SU-DHL-6 (cell line): ENCODE measurements at regions not wholly inside any gene's neighbourhood (a gene's known extent, or its start where the extent isn't known, plus 50 kb on each side); places are given as distances from the start of the nearest gene placed in this dataset.

ENCODE experiments used
- H2AFZ ChIP-seq: fragments of 200-600 bp; sonication (generic); 2 replicates; pipeline ENCODE4 v1.6.1; 2014; ENCODE audit warnings: low read depth, mild to moderate bottlenecking, moderate library complexity, mixed read lengths, antibody characterized with exemption, low read length; ENCODE audit not compliant: severe bottlenecking
- H3F3A ChIP-seq: fragments of 200-600 bp; shearing (Covaris generic); 2 replicates; pipeline ENCODE4 v1.6.0; 2016; ENCODE audit warnings: antibody characterized with exemption, mild to moderate bottlenecking; ENCODE audit not compliant: insufficient read depth
- H3K27ac ChIP-seq: fragments of 200-600 bp; sonication (generic); 2 replicates; pipeline ENCODE4 v1.5.1; 2016; ENCODE audit warnings: low read depth, mild to moderate bottlenecking, low read length, moderate library complexity, mixed read lengths
- H3K27me3 ChIP-seq: fragments of 200-600 bp; sonication (generic), shearing (Covaris generic); 2 replicates; pipeline ENCODE4 v1.6.0; 2014; ENCODE audit warnings: mild to moderate bottlenecking, low read length
- H3K36me3 ChIP-seq: fragments of 200-600 bp; sonication (generic); 2 replicates; pipeline ENCODE4 v1.6.1; 2014; ENCODE audit warnings: mild to moderate bottlenecking, low read length, mixed read lengths
- H3K4me2 ChIP-seq: fragments of 300-600, 200-600 bp; shearing (Covaris generic), sonication (generic); 2 replicates; pipeline ENCODE4 v1.6.0; 2014; ENCODE audit warnings: low read length, low read depth, mild to moderate bottlenecking; ENCODE audit not compliant: poor library complexity, severe bottlenecking
- H3K4me3 ChIP-seq: fragments of 200-600 bp; sonication (generic); 2 replicates; pipeline ENCODE4 v1.5.1; 2014; ENCODE audit warnings: antibody characterized with exemption, low read length, mild to moderate bottlenecking, mixed read lengths; ENCODE audit not compliant: insufficient read depth, poor library complexity, severe bottlenecking
- H3K79me2 ChIP-seq: fragments of 200-600 bp; sonication (generic); 2 replicates; pipeline ENCODE4 v1.6.1; 2014; ENCODE audit warnings: mild to moderate bottlenecking, low read length, moderate library complexity; ENCODE audit not compliant: insufficient read depth
- H3K9ac ChIP-seq: fragments of 200-600 bp; sonication (generic); 2 replicates; pipeline ENCODE4 v1.7.0; 2014; ENCODE audit warnings: mild to moderate bottlenecking, low read length
- H3K9me2 ChIP-seq: fragments of 200-600 bp; sonication (generic); replicated peaks from 2 replicates; pipeline ENCODE4 v1.6.1; 2014; ENCODE audit warnings: low read length; ENCODE audit not compliant: insufficient read depth
- H3K9me3 ChIP-seq: fragments of 200-600 bp; sonication (generic); 2 replicates; pipeline ENCODE4 v1.6.1; 2014; ENCODE audit warnings: low read length, mixed read lengths; ENCODE audit not compliant: insufficient read depth
- H4K20me1 ChIP-seq: fragments of 200-600 bp; sonication (generic); 2 replicates; pipeline ENCODE4 v1.6.1; 2014; ENCODE audit warnings: low read depth, mild to moderate bottlenecking, antibody characterized with exemption, low read length, moderate library complexity, mixed read lengths
- CTCF ChIP-seq: fragments of 200-600 bp; sonication (generic); IDR thresholded peaks from one replicate; pipeline ENCODE4 v1.5.1; 2017; ENCODE audit warnings: antibody characterized with exemption, mild to moderate bottlenecking, low read length, moderate library complexity; ENCODE audit not compliant: insufficient read depth, poor library complexity, severe bottlenecking
- EZH2phosphoT487 ChIP-seq: fragments of 200-600 bp; sonication (generic), shearing (Covaris generic); conservative IDR thresholded peaks from 2 replicates; pipeline ENCODE4 v1.6.1; 2018; ENCODE audit warnings: mild to moderate bottlenecking, antibody characterized with exemption, low read length, moderate library complexity, mixed read lengths

- TF ChIP-seq CTCF (no peak), EZH2phosphoT487 (no peak)
- H3K4me3 ChIP-seq: no peak overlapping the region
- no peaks in the 10 kb centered on the region for H3K9me2 ChIP-seq
- no peak overlapping the region for H3K9ac ChIP-seq
- H3K4me2 ChIP-seq: no peak overlapping the region
- no peak overlapping the region for H2AFZ ChIP-seq
- no peaks in the 10 kb centered on the region for H3K36me3 ChIP-seq
- no peak overlapping the region for H3K27ac ChIP-seq
- no peaks in the 10 kb centered on the region for H3K79me2 ChIP-seq
- H4K20me1 ChIP-seq: no peaks in the 10 kb centered on the region
- no peaks in the 10 kb centered on the region for H3K27me3 ChIP-seq
- no peaks in the 10 kb centered on the region for H3K9me3 ChIP-seq
- no peaks in the 10 kb centered on the region for H3F3A ChIP-seq
Observed at GRCh38 chr9:29160763-29161353, 1587.6 kb upstream of the C9orf72 start.

GRCh38 chr9:29174136-29174535 lies 1600.9 kb upstream of the C9orf72 start:
- Histone ChIP-seq H4K20me1 (no peaks in the 10 kb centered on the region), H3F3A (no peaks in the 10 kb centered on the region), H3K79me2 (no peaks in the 10 kb centered on the region), H3K27me3 (no peaks in the 10 kb centered on the region), H3K9me3 (no peaks in the 10 kb centered on the region), H3K4me2 (no peak overlapping the region), H3K4me3 (no peak overlapping the region), H2AFZ (no peak overlapping the region), H3K9ac (no peak overlapping the region), H3K27ac (no peak overlapping the region), H3K36me3 (no peaks in the 10 kb centered on the region), H3K9me2 (no peaks in the 10 kb centered on the region)
- TF ChIP-seq EZH2phosphoT487: no peak
- no peak for TF ChIP-seq CTCF

GRCh38 chr9:29176231-29176630 lies 1603.0 kb upstream of the C9orf72 start:
- H2AFZ ChIP-seq: no peak overlapping the region
- no peaks in the 10 kb centered on the region for H3K79me2 ChIP-seq
- no peaks in the 10 kb centered on the region for H4K20me1 ChIP-seq
- H3K9me2 ChIP-seq: no peaks in the 10 kb centered on the region
- H3K4me2 ChIP-seq: no peak overlapping the region
- H3K9me3 ChIP-seq: no peaks in the 10 kb centered on the region
- no peak overlapping the region for H3K4me3 ChIP-seq
- no peaks in the 10 kb centered on the region for H3K36me3 ChIP-seq
- H3K27me3 ChIP-seq: no peaks in the 10 kb centered on the region
- no peak for TF ChIP-seq EZH2phosphoT487
- no peak for TF ChIP-seq CTCF
- H3F3A ChIP-seq: no peaks in the 10 kb centered on the region
- no peak overlapping the region for H3K9ac ChIP-seq
- H3K27ac ChIP-seq: no peak overlapping the region
